WTC11 (cell line): ENCODE measurements at regions not wholly inside any gene's neighbourhood (a gene's known extent, or its start where the extent isn't known, plus 50 kb on each side); places are given as distances from the start of the nearest gene placed in this dataset.

ENCODE experiments used
- ATAC-seq: fragments of 200-7000 bp; cut with Tn5 transposase; 2 replicates; pipeline ENCODE4 v1.10.0; 2021; ENCODE audit warnings: mild to moderate bottlenecking, moderate library complexity
- CTCF ChIA-PET: fragments of 300-600 bp; sonication (Branson Sonifier 250); formaldehyde crosslinking; loops from one replicate; lab custom pipeline; 2021; ENCODE audit warnings: antibody characterized with exemption; lab: Charles Lee
- POLR2A ChIA-PET: fragments of 350-600 bp; sonication (Branson Sonifier 250); formaldehyde crosslinking; loops from one replicate; lab custom pipeline; 2021; ENCODE audit warnings: antibody characterized with exemption; lab: Charles Lee
- DNase-seq: peaks from one replicate; pipeline ENCODE4 v3.0.0; 2021; ENCODE audit warnings: low spot score
- H3K27ac Mint-ChIP-seq: 2 replicates; pipeline ENCODE4 v1.8.0; 2021; ENCODE audit warnings: mixed read lengths
- H3K27me3 Mint-ChIP-seq: 2 replicates; pipeline ENCODE4 v1.8.0; 2021; ENCODE audit warnings: low read depth, mild to moderate bottlenecking, moderate library complexity, mixed read lengths
- H3K36me3 Mint-ChIP-seq: 2 replicates; pipeline ENCODE4 v1.8.0; 2021; ENCODE audit warnings: mixed read lengths
- H3K4me1 Mint-ChIP-seq: 2 replicates; pipeline ENCODE4 v1.8.0; 2022; ENCODE audit warnings: mixed read lengths
- H3K4me3 Mint-ChIP-seq: 2 replicates; pipeline ENCODE4 v1.8.0; 2021; ENCODE audit warnings: mild to moderate bottlenecking, moderate library complexity, mixed read lengths
- H3K9me3 Mint-ChIP-seq: 2 replicates; pipeline ENCODE4 v1.8.0; 2021; ENCODE audit warnings: mixed read lengths
- ATF1 ChIP-seq: sonication (generic); formaldehyde crosslinking; IDR thresholded peaks from 2 replicates; pipeline ENCODE4 v1.8.1; 2023; ENCODE audit warnings: mild to moderate bottlenecking, moderate library complexity, missing genetic modification reagents
- CBFB ChIP-seq: sonication (generic); formaldehyde crosslinking; IDR thresholded peaks from 2 replicates; pipeline ENCODE4 v1.8.1; 2022; ENCODE audit warnings: mild to moderate bottlenecking, low read depth, missing genetic modification reagents
- CREB1 ChIP-seq: sonication (generic); formaldehyde crosslinking; IDR thresholded peaks from 2 replicates; pipeline ENCODE4 v1.8.0; 2023; ENCODE audit warnings: mild to moderate bottlenecking, missing genetic modification reagents
- E2F1 ChIP-seq: sonication (generic); formaldehyde crosslinking; IDR thresholded peaks from 2 replicates; pipeline ENCODE4 v1.8.0; 2022; ENCODE audit warnings: mild to moderate bottlenecking, missing genetic modification reagents
- EMX1 ChIP-seq: fragments of 250-450 bp; sonication (Bioruptor Pico); IDR thresholded peaks from 2 replicates; pipeline ENCODE4 v1.8.0; 2021; ENCODE audit warnings: mild to moderate bottlenecking
- FOXK1 ChIP-seq: sonication (generic); formaldehyde crosslinking; IDR thresholded peaks from 2 replicates; pipeline ENCODE4 v1.8.0; 2022; ENCODE audit warnings: mild to moderate bottlenecking, moderate library complexity, missing genetic modification reagents
- GABPB1 ChIP-seq: sonication (generic); formaldehyde crosslinking; IDR thresholded peaks from 2 replicates; pipeline ENCODE4 v1.8.1; 2023; ENCODE audit warnings: mild to moderate bottlenecking, missing genetic modification reagents
- GRHL2 ChIP-seq: fragments of 250-450 bp; sonication (Bioruptor Pico); IDR thresholded peaks from 2 replicates; pipeline ENCODE4 v1.8.0; 2022; ENCODE audit warnings: mild to moderate bottlenecking, moderate library complexity; ENCODE audit not compliant: insufficient replicate concordance, severe bottlenecking
- IRF2 ChIP-seq: sonication (generic); formaldehyde crosslinking; IDR thresholded peaks from 2 replicates; pipeline ENCODE4 v1.8.0; 2022; ENCODE audit warnings: low read depth, missing genetic modification reagents, borderline replicate concordance
- MYBL2 ChIP-seq: sonication (generic); formaldehyde crosslinking; IDR thresholded peaks from 2 replicates; pipeline ENCODE4 v1.8.1; 2023; ENCODE audit warnings: mild to moderate bottlenecking, moderate library complexity, missing genetic modification reagents
- NR2C2 ChIP-seq: sonication (generic); formaldehyde crosslinking; IDR thresholded peaks from 2 replicates; pipeline ENCODE4 v1.8.0; 2022; ENCODE audit warnings: mild to moderate bottlenecking, missing genetic modification reagents
- RELA ChIP-seq: sonication (generic); formaldehyde crosslinking; IDR thresholded peaks from 2 replicates; pipeline ENCODE4 v1.8.1; 2022; ENCODE audit warnings: missing genetic modification reagents, mild to moderate bottlenecking, borderline replicate concordance
- SP1 ChIP-seq: sonication (generic); formaldehyde crosslinking; conservative IDR thresholded peaks from 2 replicates; pipeline ENCODE4 v1.8.1; 2022; ENCODE audit warnings: missing genetic modification reagents
- TEAD4 ChIP-seq: sonication (generic); formaldehyde crosslinking; IDR thresholded peaks from 2 replicates; pipeline ENCODE4 v1.8.0; 2022; ENCODE audit warnings: mild to moderate bottlenecking, missing genetic modification reagents
- TP53 ChIP-seq: sonication (generic); formaldehyde crosslinking; IDR thresholded peaks from 2 replicates; pipeline ENCODE4 v1.8.1; 2023; ENCODE audit warnings: mild to moderate bottlenecking, missing genetic modification reagents
- ZNF138 ChIP-seq: sonication (generic); formaldehyde crosslinking; conservative IDR thresholded peaks from 2 replicates; pipeline ENCODE4 v1.8.1; 2022; ENCODE audit warnings: mild to moderate bottlenecking, moderate library complexity, missing genetic modification reagents
- ZNF219 ChIP-seq: sonication (generic); formaldehyde crosslinking; IDR thresholded peaks from 2 replicates; pipeline ENCODE4 v1.8.0; 2023; ENCODE audit warnings: missing genetic modification reagents, mild to moderate bottlenecking, borderline replicate concordance
- ZNF416 ChIP-seq: fragments of 250-450 bp; sonication (Bioruptor Pico); IDR thresholded peaks from 2 replicates; pipeline ENCODE4 v1.9.0; 2021; ENCODE audit warnings: mild to moderate bottlenecking, inconsistent platforms
- ZNF423 ChIP-seq: fragments of 250-450 bp; sonication (Bioruptor Pico); IDR thresholded peaks from 2 replicates; pipeline ENCODE4 v2.1.2; 2022; ENCODE audit warnings: mild to moderate bottlenecking, moderate library complexity
- TF ChIP-seq, protein P1 (sequence below): fragments of 250-450 bp; sonication (Bioruptor Pico); IDR thresholded peaks from 2 replicates; pipeline ENCODE4 v2.1.2; 2022; ENCODE audit warnings: mild to moderate bottlenecking, moderate library complexity
- TF ChIP-seq, protein P2 (sequence below): sonication (generic); formaldehyde crosslinking; IDR thresholded peaks from 2 replicates; pipeline ENCODE4 v1.8.1; 2023; ENCODE audit warnings: mild to moderate bottlenecking, missing genetic modification reagents, borderline replicate concordance
- TF ChIP-seq, protein P3 (sequence below): sonication (generic); formaldehyde crosslinking; IDR thresholded peaks from 2 replicates; pipeline ENCODE4 v1.8.1; 2023; ENCODE audit warnings: mild to moderate bottlenecking, moderate library complexity, missing genetic modification reagents
- TF ChIP-seq, protein P4 (sequence below): sonication (generic); formaldehyde crosslinking; IDR thresholded peaks from 2 replicates; pipeline ENCODE4 v1.8.1; 2022; ENCODE audit warnings: missing genetic modification reagents, borderline replicate concordance
- TF ChIP-seq, protein P5 (sequence below): sonication (generic); formaldehyde crosslinking; conservative IDR thresholded peaks from 2 replicates; pipeline ENCODE4 v1.8.1; 2022; ENCODE audit warnings: mild to moderate bottlenecking, missing genetic modification reagents
- TF ChIP-seq, protein P6 (sequence below): sonication (generic); formaldehyde crosslinking; IDR thresholded peaks from 2 replicates; pipeline ENCODE4 v1.8.0; 2022; ENCODE audit warnings: mild to moderate bottlenecking, missing genetic modification reagents

GRCh38 chr4:3873408-3874027 is 107.3 kb downstream of the ADRA2C start:
- Mint-ChIP-seq H3K36me3 (peaks cover 10% of the 10 kb centered on the region), H3K27ac (no peak overlapping the region), H3K9me3 (peaks cover 15% of the 10 kb centered on the region), H3K4me3 (peak overlapping the region; percentile 66), H3K4me1 (peaks cover 25% of the 10 kb centered on the region), H3K27me3 (peaks cover 52% of the 10 kb centered on the region)
- DNase-seq (peak; percentile 69), ATAC-seq (peak; percentile 77)
- TF ChIP-seq GABPB1 (CRISPR knock-in tag): no peak
- TF ChIP-seq ZNF138 (CRISPR knock-in tag): no peak
- TF ChIP-seq SP1: no peak
- TF ChIP-seq, protein P1, sequence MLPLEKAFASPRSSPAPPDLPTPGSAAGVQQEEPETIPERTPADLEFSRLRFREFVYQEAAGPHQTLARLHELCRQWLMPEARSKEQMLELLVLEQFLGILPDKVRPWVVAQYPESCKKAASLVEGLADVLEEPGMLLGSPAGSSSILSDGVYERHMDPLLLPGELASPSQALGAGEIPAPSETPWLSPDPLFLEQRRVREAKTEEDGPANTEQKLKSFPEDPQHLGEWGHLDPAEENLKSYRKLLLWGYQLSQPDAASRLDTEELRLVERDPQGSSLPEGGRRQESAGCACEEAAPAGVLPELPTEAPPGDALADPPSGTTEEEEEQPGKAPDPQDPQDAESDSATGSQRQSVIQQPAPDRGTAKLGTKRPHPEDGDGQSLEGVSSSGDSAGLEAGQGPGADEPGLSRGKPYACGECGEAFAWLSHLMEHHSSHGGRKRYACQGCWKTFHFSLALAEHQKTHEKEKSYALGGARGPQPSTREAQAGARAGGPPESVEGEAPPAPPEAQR: no peak
- TF ChIP-seq, protein P2, sequence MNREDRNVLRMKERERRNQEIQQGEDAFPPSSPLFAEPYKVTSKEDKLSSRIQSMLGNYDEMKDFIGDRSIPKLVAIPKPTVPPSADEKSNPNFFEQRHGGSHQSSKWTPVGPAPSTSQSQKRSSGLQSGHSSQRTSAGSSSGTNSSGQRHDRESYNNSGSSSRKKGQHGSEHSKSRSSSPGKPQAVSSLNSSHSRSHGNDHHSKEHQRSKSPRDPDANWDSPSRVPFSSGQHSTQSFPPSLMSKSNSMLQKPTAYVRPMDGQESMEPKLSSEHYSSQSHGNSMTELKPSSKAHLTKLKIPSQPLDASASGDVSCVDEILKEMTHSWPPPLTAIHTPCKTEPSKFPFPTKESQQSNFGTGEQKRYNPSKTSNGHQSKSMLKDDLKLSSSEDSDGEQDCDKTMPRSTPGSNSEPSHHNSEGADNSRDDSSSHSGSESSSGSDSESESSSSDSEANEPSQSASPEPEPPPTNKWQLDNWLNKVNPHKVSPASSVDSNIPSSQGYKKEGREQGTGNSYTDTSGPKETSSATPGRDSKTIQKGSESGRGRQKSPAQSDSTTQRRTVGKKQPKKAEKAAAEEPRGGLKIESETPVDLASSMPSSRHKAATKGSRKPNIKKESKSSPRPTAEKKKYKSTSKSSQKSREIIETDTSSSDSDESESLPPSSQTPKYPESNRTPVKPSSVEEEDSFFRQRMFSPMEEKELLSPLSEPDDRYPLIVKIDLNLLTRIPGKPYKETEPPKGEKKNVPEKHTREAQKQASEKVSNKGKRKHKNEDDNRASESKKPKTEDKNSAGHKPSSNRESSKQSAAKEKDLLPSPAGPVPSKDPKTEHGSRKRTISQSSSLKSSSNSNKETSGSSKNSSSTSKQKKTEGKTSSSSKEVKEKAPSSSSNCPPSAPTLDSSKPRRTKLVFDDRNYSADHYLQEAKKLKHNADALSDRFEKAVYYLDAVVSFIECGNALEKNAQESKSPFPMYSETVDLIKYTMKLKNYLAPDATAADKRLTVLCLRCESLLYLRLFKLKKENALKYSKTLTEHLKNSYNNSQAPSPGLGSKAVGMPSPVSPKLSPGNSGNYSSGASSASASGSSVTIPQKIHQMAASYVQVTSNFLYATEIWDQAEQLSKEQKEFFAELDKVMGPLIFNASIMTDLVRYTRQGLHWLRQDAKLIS (CRISPR knock-in tag): no peak
- TF ChIP-seq EMX1 (CRISPR knock-in tag): no peak
- TF ChIP-seq TEAD4 (CRISPR knock-in tag): no peak
- TF ChIP-seq RELA (CRISPR knock-in tag): no peak
- no peak for TF ChIP-seq CREB1 (CRISPR knock-in tag)
- TF ChIP-seq, protein P3, sequence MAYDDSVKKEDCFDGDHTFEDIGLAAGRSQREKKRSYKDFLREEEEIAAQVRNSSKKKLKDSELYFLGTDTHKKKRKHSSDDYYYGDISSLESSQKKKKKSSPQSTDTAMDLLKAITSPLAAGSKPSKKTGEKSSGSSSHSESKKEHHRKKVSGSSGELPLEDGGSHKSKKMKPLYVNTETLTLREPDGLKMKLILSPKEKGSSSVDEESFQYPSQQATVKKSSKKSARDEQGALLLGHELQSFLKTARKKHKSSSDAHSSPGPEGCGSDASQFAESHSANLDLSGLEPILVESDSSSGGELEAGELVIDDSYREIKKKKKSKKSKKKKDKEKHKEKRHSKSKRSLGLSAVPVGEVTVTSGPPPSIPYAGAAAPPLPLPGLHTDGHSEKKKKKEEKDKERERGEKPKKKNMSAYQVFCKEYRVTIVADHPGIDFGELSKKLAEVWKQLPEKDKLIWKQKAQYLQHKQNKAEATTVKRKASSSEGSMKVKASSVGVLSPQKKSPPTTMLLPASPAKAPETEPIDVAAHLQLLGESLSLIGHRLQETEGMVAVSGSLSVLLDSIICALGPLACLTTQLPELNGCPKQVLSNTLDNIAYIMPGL: no peak
- TF ChIP-seq E2F1 (CRISPR knock-in tag): no peak
- TF ChIP-seq TP53 (CRISPR knock-in tag): no peak
- TF ChIP-seq MYBL2 (CRISPR knock-in tag): no peak
- ChIA-PET CTCF (interaction anchor here (0.6 to 1.2 kb wide), 4 partner anchors 10 to 106 kb away, joined by 3 to 4 read pairs (median 3); no protein-coding TSS in a partner anchor), POLR2A (no interaction called here)

- Mint-ChIP-seq H3K4me3 (no peak overlapping the region), H3K4me1 (peaks cover 28% of the 10 kb centered on the region), H3K27ac (no peak overlapping the region), H3K36me3 (peaks cover 10% of the 10 kb centered on the region), H3K9me3 (peaks cover 17% of the 10 kb centered on the region), H3K27me3 (peaks cover 57% of the 10 kb centered on the region)
- no peak for DNase-seq
- ChIA-PET POLR2A (no interaction called here), CTCF (interaction anchor here (0.6 to 1.2 kb wide), 4 partner anchors 10 to 107 kb away, joined by 3 to 4 read pairs (median 3); no protein-coding TSS in a partner anchor)
- no peak for ATAC-seq
- TF ChIP-seq CBFB (CRISPR knock-in tag): no peak
- TF ChIP-seq NR2C2 (CRISPR knock-in tag): no peak
- TF ChIP-seq ATF1 (CRISPR knock-in tag): no peak
- TF ChIP-seq, protein P4, sequence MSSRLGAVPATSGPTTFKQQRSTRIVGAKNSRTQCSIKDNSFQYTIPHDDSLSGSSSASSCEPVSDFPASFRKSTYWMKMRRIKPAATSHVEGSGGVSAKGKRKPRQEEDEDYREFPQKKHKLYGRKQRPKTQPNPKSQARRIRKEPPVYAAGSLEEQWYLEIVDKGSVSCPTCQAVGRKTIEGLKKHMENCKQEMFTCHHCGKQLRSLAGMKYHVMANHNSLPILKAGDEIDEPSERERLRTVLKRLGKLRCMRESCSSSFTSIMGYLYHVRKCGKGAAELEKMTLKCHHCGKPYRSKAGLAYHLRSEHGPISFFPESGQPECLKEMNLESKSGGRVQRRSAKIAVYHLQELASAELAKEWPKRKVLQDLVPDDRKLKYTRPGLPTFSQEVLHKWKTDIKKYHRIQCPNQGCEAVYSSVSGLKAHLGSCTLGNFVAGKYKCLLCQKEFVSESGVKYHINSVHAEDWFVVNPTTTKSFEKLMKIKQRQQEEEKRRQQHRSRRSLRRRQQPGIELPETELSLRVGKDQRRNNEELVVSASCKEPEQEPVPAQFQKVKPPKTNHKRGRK (CRISPR knock-in tag): no peak
- no peak for TF ChIP-seq ZNF423 (CRISPR knock-in tag)
- no peak for TF ChIP-seq FOXK1 (CRISPR knock-in tag)
- TF ChIP-seq, protein P5, sequence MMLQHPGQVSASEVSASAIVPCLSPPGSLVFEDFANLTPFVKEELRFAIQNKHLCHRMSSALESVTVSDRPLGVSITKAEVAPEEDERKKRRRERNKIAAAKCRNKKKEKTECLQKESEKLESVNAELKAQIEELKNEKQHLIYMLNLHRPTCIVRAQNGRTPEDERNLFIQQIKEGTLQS (CRISPR knock-in tag): no peak
- TF ChIP-seq ZNF219 (CRISPR knock-in tag): no peak
- TF ChIP-seq GRHL2 (CRISPR knock-in tag): no peak
- TF ChIP-seq IRF2: no peak
- TF ChIP-seq ZNF416 (CRISPR knock-in tag): no peak
- TF ChIP-seq, protein P6, sequence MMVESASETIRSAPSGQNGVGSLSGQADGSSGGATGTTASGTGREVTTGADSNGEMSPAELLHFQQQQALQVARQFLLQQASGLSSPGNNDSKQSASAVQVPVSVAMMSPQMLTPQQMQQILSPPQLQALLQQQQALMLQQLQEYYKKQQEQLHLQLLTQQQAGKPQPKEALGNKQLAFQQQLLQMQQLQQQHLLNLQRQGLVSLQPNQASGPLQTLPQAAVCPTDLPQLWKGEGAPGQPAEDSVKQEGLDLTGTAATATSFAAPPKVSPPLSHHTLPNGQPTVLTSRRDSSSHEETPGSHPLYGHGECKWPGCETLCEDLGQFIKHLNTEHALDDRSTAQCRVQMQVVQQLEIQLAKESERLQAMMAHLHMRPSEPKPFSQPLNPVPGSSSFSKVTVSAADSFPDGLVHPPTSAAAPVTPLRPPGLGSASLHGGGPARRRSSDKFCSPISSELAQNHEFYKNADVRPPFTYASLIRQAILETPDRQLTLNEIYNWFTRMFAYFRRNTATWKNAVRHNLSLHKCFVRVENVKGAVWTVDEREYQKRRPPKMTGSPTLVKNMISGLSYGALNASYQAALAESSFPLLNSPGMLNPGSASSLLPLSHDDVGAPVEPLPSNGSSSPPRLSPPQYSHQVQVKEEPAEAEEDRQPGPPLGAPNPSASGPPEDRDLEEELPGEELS: no peak
These were observed 107.8 kb downstream of the ADRA2C start for GRCh38 chr4:3874028-3874415.
